ENCODE measurements at regions not wholly inside any gene's neighbourhood (a gene's known extent, or its start where the extent isn't known, plus 50 kb on each side); places are given as distances from the start of the nearest gene placed in this dataset.

GRCh38 chr3:190175490-190175889, 54.8 kb upstream of the P3H2 start:
- no peaks in the 10 kb centered on the region for H3K36me3 ChIP-seq (ENCODE audit: control insufficient read depth in 4 of 4, insufficient read depth in 4 of 4, low read length in 4 of 4)
- ATAC-seq (ENCODE audit: insufficient read depth, low FRiP score): no peak
- H3K27ac ChIP-seq (ENCODE audit: low read depth in 1 of 2, low read length in 1 of 2): no peak overlapping the region
- 90 to 94% methylated on average over 1 of the region's 1 CpG for WGBS, 2 donors
- H3K9ac ChIP-seq (ENCODE audit: insufficient read depth in 1 of 2, low read length in 2 of 2): no peak overlapping the region
- no peak for TF ChIP-seq CTCF (IDR thresholded peaks at IDR 0.05; ENCODE audit: control extremely low read depth, extremely low read depth)
- no peak for DNase-seq
- H3K27me3 ChIP-seq (ENCODE audit: control insufficient read depth in 3 of 3, insufficient read depth in 3 of 3, low read length in 2 of 3): no peaks in the 10 kb centered on the region
- no peaks in the 10 kb centered on the region for H3K4me1 ChIP-seq (ENCODE audit: control insufficient read depth in 5 of 5, insufficient read depth in 5 of 5, low read length in 5 of 5)
- H3K9me3 ChIP-seq (ENCODE audit: control insufficient read depth in 4 of 4, insufficient read depth in 3 of 4, low read length in 3 of 4): no peaks in the 10 kb centered on the region
- H3K4me3 ChIP-seq: no peak overlapping the region

GRCh38 chr3:190174471-190174870, 53.8 kb upstream of the P3H2 start:
- TF ChIP-seq CTCF (IDR thresholded peaks at IDR 0.05; ENCODE audit: control extremely low read depth, extremely low read depth): no peak
- 67 to 79% methylated on average over 1 of the region's 1 CpG for WGBS, 2 donors
- Histone ChIP-seq H3K9ac (ENCODE audit: insufficient read depth in 1 of 2, low read length in 2 of 2) (no peak overlapping the region), H3K9me3 (ENCODE audit: control insufficient read depth in 4 of 4, insufficient read depth in 3 of 4, low read length in 3 of 4) (no peaks in the 10 kb centered on the region), H3K4me3 (no peak overlapping the region), H3K27ac (ENCODE audit: low read depth in 1 of 2, low read length in 1 of 2) (no peak overlapping the region), H3K27me3 (ENCODE audit: control insufficient read depth in 3 of 3, insufficient read depth in 3 of 3, low read length in 2 of 3) (no peaks in the 10 kb centered on the region), H3K4me1 (ENCODE audit: control insufficient read depth in 5 of 5, insufficient read depth in 5 of 5, low read length in 5 of 5) (no peaks in the 10 kb centered on the region), H3K36me3 (ENCODE audit: control insufficient read depth in 4 of 4, insufficient read depth in 4 of 4, low read length in 4 of 4) (no peaks in the 10 kb centered on the region)
- ATAC-seq (ENCODE audit: insufficient read depth, low FRiP score) (no peak), DNase-seq (no peak)

GRCh38 chr3:190173426-190173825, 52.7 kb upstream of the P3H2 start:
- no peaks in the 10 kb centered on the region for H3K9me3 ChIP-seq (ENCODE audit: control insufficient read depth in 4 of 4, insufficient read depth in 3 of 4, low read length in 3 of 4)
- H3K27ac ChIP-seq (ENCODE audit: low read depth in 1 of 2, low read length in 1 of 2): no peak overlapping the region
- TF ChIP-seq CTCF (IDR thresholded peaks at IDR 0.05; ENCODE audit: control extremely low read depth, extremely low read depth): no peak
- no peak overlapping the region for H3K4me3 ChIP-seq
- H3K36me3 ChIP-seq (ENCODE audit: control insufficient read depth in 4 of 4, insufficient read depth in 4 of 4, low read length in 4 of 4): no peaks in the 10 kb centered on the region
- WGBS, 2 donors: 73 to 82% methylated on average over 1 of the region's 1 CpG
- DNase-seq (no peak), ATAC-seq (ENCODE audit: insufficient read depth, low FRiP score) (no peak)
- no peak overlapping the region for H3K9ac ChIP-seq (ENCODE audit: insufficient read depth in 1 of 2, low read length in 2 of 2)
- H3K27me3 ChIP-seq (ENCODE audit: control insufficient read depth in 3 of 3, insufficient read depth in 3 of 3, low read length in 2 of 3): no peaks in the 10 kb centered on the region
- no peaks in the 10 kb centered on the region for H3K4me1 ChIP-seq (ENCODE audit: control insufficient read depth in 5 of 5, insufficient read depth in 5 of 5, low read length in 5 of 5)

- DNase-seq (no peak), ATAC-seq (ENCODE audit: insufficient read depth, low FRiP score) (no peak)
- 67 to 91% methylated on average over 2 of the region's 2 CpGs for WGBS, 2 donors
- H3K9ac ChIP-seq (ENCODE audit: insufficient read depth in 1 of 2, low read length in 2 of 2): no peak overlapping the region
- no peaks in the 10 kb centered on the region for H3K27me3 ChIP-seq (ENCODE audit: control insufficient read depth in 3 of 3, insufficient read depth in 3 of 3, low read length in 2 of 3)
- no peaks in the 10 kb centered on the region for H3K4me1 ChIP-seq (ENCODE audit: control insufficient read depth in 5 of 5, insufficient read depth in 5 of 5, low read length in 5 of 5)
- TF ChIP-seq CTCF (IDR thresholded peaks at IDR 0.05; ENCODE audit: control extremely low read depth, extremely low read depth): no peak
- H3K27ac ChIP-seq (ENCODE audit: low read depth in 1 of 2, low read length in 1 of 2): no peak overlapping the region
- no peaks in the 10 kb centered on the region for H3K9me3 ChIP-seq (ENCODE audit: control insufficient read depth in 4 of 4, insufficient read depth in 3 of 4, low read length in 3 of 4)
- H3K4me3 ChIP-seq: no peak overlapping the region
- no peaks in the 10 kb centered on the region for H3K36me3 ChIP-seq (ENCODE audit: control insufficient read depth in 4 of 4, insufficient read depth in 4 of 4, low read length in 4 of 4)
Observed at GRCh38 chr3:190172751-190173150, 52.1 kb upstream of the P3H2 start.
